ENCODE measurements at regions not wholly inside any gene's neighbourhood (a gene's known extent, or its start where the extent isn't known, plus 50 kb on each side); places are given as distances from the start of the nearest gene placed in this dataset.
"Not testable (repeated sequence)": the region's sequence is repeated elsewhere in the genome, so short reads cannot be mapped to it uniquely, and the experiment has no call there.

- no peak for DNase-seq
Observed at GRCh38 chr4:128758314-128758922, 51.1 kb upstream of the JADE1 start.

- no peak for DNase-seq
Observed at GRCh38 chr4:128757712-128758111, 51.8 kb upstream of the JADE1 start.

GRCh38 chr4:128751354-128751753, 58.1 kb upstream of the JADE1 start:
- DNase-seq: no peak

GRCh38 chr4:128741748-128742147, 67.8 kb upstream of the JADE1 start:
- DNase-seq: not testable (repeated sequence)

- no peak for DNase-seq
Observed at GRCh38 chr4:128737098-128737513, 72.4 kb upstream of the JADE1 start.

GRCh38 chr4:128735714-128736113, 73.8 kb upstream of the JADE1 start:
- DNase-seq: no peak

GRCh38 chr4:128728190-128728589, 81.3 kb upstream of the JADE1 start:
- DNase-seq: no peak

GRCh38 chr4:128727658-128728057, 81.8 kb upstream of the JADE1 start:
- DNase-seq: no peak

- DNase-seq: no peak
Observed at GRCh38 chr4:128725405-128726055, 84.0 kb upstream of the JADE1 start.

GRCh38 chr4:128722911-128723310, 86.6 kb upstream of the JADE1 start:
- no peak for DNase-seq

- no peak for DNase-seq
Observed at GRCh38 chr4:128721896-128722295, 87.6 kb upstream of the JADE1 start.

GRCh38 chr4:128720270-128720669, 89.2 kb upstream of the JADE1 start:
- DNase-seq: no peak

- DNase-seq: no peak
Observed at GRCh38 chr4:128718768-128719167, 90.7 kb upstream of the JADE1 start.

- no peak for DNase-seq
Observed at GRCh38 chr4:128716338-128716737, 93.2 kb upstream of the JADE1 start.

- no peak for DNase-seq
Observed at GRCh38 chr4:128715616-128716015, 93.9 kb upstream of the JADE1 start.

GRCh38 chr4:128711361-128711760, 98.1 kb upstream of the JADE1 start:
- DNase-seq: no peak

GRCh38 chr4:128709268-128709667, 100.2 kb upstream of the JADE1 start:
- DNase-seq: peak in 1 of 2 experiments; percentile 18

GRCh38 chr4:128707864-128708263, 101.6 kb upstream of the JADE1 start:
- DNase-seq: no peak

GRCh38 chr4:128703948-128704347, 105.6 kb upstream of the JADE1 start:
- DNase-seq: no peak

- DNase-seq: no peak
Observed at GRCh38 chr4:128700659-128701350, 108.7 kb upstream of the JADE1 start.

GRCh38 chr4:128698386-128698785, 111.1 kb upstream of the JADE1 start:
- DNase-seq: no peak

GRCh38 chr4:128697323-128697722, 112.2 kb upstream of the JADE1 start:
- no peak for DNase-seq

GRCh38 chr4:128690011-128690410, 119.5 kb upstream of the JADE1 start:
- DNase-seq: no peak

- no peak for DNase-seq
Observed at GRCh38 chr4:128688846-128689437, 120.6 kb upstream of the JADE1 start.

Data from activated T-cell treated with anti-CD3 and anti-CD28 coated beads, Interleukin-2, amount 50 U/mL, for 48 hours (primary cell).